ENCODE measurements at regions not wholly inside any gene's neighbourhood (a gene's known extent, or its start where the extent isn't known, plus 50 kb on each side); places are given as distances from the start of the nearest gene placed in this dataset.

DNA sequence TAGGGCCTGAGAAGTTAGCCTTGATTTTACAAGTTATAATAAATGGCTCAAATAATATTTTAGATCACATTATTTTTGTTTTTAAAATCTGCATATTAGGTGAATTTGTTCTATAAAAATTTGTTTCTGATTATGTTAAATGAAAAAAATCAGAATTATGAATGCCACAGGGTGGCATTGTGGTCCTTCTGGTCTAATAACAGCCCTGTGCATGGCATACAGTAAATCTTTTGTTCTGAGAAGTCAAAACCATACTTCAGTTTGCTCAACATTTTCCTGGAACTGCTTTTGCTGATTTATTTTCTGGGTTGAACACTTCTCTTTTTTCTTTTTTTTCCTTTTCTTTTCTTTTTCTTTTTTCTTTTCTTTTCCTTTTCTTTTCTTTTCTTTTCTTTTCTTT, 101.0 kb upstream of the UBQLN2 start:
- TF ChIP-seq POLR2A (IDR thresholded peaks at IDR 0.05) (no peak), EP300 (IDR thresholded peaks at IDR 0.05) (no peak)

All from gastroesophageal sphincter (tissue), 2 donors.